Tibial artery (tissue), 4 donors: ENCODE measurements at regions not wholly inside any gene's neighbourhood (a gene's known extent, or its start where the extent isn't known, plus 50 kb on each side); places are given as distances from the start of the nearest gene placed in this dataset.

ENCODE experiments used
- DNase-seq, 2 donors: peaks; one replicate each; pipeline ENCODE4 v3.0.0-alpha.2; 2019
- H3K27ac ChIP-seq, 2 donors: fragments of 200-600 bp; sonication (generic) in 1 of 2; 1 replicate in 1 of 2; 2 replicates in 1 of 2; pipeline ENCODE4 v1.5.1; 2018 to 2019; ENCODE audit warnings: mild to moderate bottlenecking in 1 of 2
- H3K27me3 ChIP-seq, 2 donors: fragments of 200-600 bp; sonication (generic) in 1 of 2; one replicate each; pipeline versions ENCODE4 v1.5.1 to v1.6.0; 2016 to 2019
- H3K36me3 ChIP-seq, 3 donors: fragments of 200-600 bp; sonication (generic) in 2 of 3; one replicate each; pipeline ENCODE4 v1.5.1; 2016 to 2019; ENCODE audit warnings: mild to moderate bottlenecking in 2 of 3
- H3K4me1 ChIP-seq, 4 donors: fragments of 200-600 bp; sonication (generic) in 2 of 4; 1 replicate in 3 of 4; 2 replicates in 1 of 4; pipeline ENCODE4 v1.5.1; 2016 to 2019
- H3K4me3 ChIP-seq, 2 donors: fragments of 200-600 bp; sonication (generic) in 1 of 2; 1 replicate in 1 of 2; 2 replicates in 1 of 2; pipeline ENCODE4 v1.5.1; 2018 to 2019; ENCODE audit warnings: mild to moderate bottlenecking in 2 of 2
- H3K9me3 ChIP-seq, 3 donors: fragments of 200-600 bp; sonication (generic) in 1 of 3; one replicate each; pipeline ENCODE4 v1.5.1; 2016 to 2019
- intact Hi-C: fragments of 100-400 bp; cut with DNase I; formaldehyde crosslinking; loops from one replicate; pipeline ENCODE4 v1.15.0; 2023; ENCODE audit warnings: low total_unique reads
- TF ChIP-seq, protein P1 (sequence below), 2 experiments: fragments of 200-600 bp in 1 of 2; fragments of 450-650 bp in 1 of 2; IDR thresholded peaks; one replicate each; pipeline ENCODE4 v1.5.1; 2017 to 2019; ENCODE audit warnings: antibody characterized with exemption in 2 of 2, mild to moderate bottlenecking in 1 of 2, moderate library complexity in 1 of 2

GRCh38 chr10:111999205-111999914, 184.2 kb downstream of the GPAM start:
- Histone ChIP-seq H3K4me1 (peaks cover 0 to 15% (median 5%) of the 10 kb centered on the region in 4 donors), H3K27me3 (no peaks in the 10 kb centered on the region), H3K4me3 (no peak overlapping the region), H3K27ac (no peak overlapping the region), H3K9me3 (peaks cover 0 to 10% (median 0%) of the 10 kb centered on the region in 3 donors), H3K36me3 (no peaks in the 10 kb centered on the region)
- no peak for DNase-seq
- TF ChIP-seq, protein P1, sequence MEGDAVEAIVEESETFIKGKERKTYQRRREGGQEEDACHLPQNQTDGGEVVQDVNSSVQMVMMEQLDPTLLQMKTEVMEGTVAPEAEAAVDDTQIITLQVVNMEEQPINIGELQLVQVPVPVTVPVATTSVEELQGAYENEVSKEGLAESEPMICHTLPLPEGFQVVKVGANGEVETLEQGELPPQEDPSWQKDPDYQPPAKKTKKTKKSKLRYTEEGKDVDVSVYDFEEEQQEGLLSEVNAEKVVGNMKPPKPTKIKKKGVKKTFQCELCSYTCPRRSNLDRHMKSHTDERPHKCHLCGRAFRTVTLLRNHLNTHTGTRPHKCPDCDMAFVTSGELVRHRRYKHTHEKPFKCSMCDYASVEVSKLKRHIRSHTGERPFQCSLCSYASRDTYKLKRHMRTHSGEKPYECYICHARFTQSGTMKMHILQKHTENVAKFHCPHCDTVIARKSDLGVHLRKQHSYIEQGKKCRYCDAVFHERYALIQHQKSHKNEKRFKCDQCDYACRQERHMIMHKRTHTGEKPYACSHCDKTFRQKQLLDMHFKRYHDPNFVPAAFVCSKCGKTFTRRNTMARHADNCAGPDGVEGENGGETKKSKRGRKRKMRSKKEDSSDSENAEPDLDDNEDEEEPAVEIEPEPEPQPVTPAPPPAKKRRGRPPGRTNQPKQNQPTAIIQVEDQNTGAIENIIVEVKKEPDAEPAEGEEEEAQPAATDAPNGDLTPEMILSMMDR (IDR thresholded peaks at IDR 0.05), result no peak
- intact Hi-C loops, result no loop called here

DNA sequence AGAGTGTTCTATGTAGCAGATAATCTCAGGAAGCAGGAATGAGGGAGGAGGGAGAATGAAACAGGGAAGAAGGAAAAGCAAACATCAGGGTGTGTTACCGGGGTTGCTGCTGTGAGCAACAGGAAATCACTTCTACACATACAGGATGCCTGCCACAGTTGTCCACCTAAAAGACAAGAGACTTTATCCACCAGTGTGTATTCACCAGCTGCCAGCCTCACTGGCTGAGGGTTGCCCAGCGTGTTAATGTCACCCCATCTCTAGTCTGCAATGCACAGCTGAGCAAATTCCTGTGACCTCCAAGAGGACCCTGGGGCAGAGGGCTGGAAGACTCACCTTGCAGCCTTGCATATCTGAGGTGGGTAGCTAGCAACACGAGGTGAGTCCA, 183.7 kb downstream of the GPAM start:
- Histone ChIP-seq H3K4me1 (peaks cover 0 to 15% (median 5%) of the 10 kb centered on the region in 4 donors), H3K9me3 (peaks cover 0 to 5% (median 0%) of the 10 kb centered on the region in 3 donors), H3K36me3 (no peaks in the 10 kb centered on the region), H3K27ac (peak overlapping the region in 1 of 2 donors; percentile 4), H3K4me3 (no peak overlapping the region), H3K27me3 (no peaks in the 10 kb centered on the region)
- intact Hi-C loops, result no loop called here
- DNase-seq, result no peak
- TF ChIP-seq, protein P1 (IDR thresholded peaks at IDR 0.05), result no peak

GRCh38 chr10:112000466-112000865, 183.1 kb downstream of the GPAM start:
- H3K36me3 ChIP-seq, result no peaks in the 10 kb centered on the region
- no peak overlapping the region for H3K4me3 ChIP-seq
- peak; percentile 57 to 80 for DNase-seq
- intact Hi-C loops, result no loop called here
- no peaks in the 10 kb centered on the region for H3K9me3 ChIP-seq
- H3K27me3 ChIP-seq, result no peaks in the 10 kb centered on the region
- peaks cover 0 to 15% (median 5%) of the 10 kb centered on the region in 4 donors for H3K4me1 ChIP-seq
- peak overlapping the region; percentile 10 to 58 for H3K27ac ChIP-seq
- TF ChIP-seq, protein P1 (IDR thresholded peaks at IDR 0.05), result no peak

DNA sequence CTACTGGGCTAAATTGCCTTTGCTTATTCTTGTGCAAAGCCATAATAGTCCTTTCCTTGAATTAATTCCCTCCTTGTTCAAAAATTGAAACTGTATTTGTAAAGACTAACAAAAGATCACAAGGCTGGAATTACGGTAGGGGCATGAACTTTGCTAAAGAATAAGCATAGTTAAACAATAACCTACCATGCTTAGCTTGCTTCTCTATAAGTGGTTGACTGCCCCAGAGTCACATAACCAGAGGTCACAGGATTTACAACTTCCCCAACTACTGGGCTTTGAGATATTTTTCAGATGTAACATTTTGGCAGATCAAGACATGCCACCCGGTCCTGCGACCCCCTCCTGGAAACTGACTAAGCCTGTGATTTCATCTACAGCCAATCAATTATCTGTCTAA, 181.4 kb downstream of the GPAM start:
- Histone ChIP-seq H3K4me1 (peaks cover 0 to 15% (median 5%) of the 10 kb centered on the region in 4 donors), H3K4me3 (no peak overlapping the region), H3K9me3 (no peaks in the 10 kb centered on the region), H3K27ac (no peak overlapping the region), H3K36me3 (no peaks in the 10 kb centered on the region), H3K27me3 (no peaks in the 10 kb centered on the region)
- TF ChIP-seq, protein P1 (IDR thresholded peaks at IDR 0.05), result no peak
- DNase-seq, result no peak
- intact Hi-C loops, result no loop called here

GRCh38 chr10:112004075-112004474, 179.5 kb downstream of the GPAM start:
- TF ChIP-seq, protein P1 (IDR thresholded peaks at IDR 0.05), result no peak
- no peaks in the 10 kb centered on the region for H3K9me3 ChIP-seq
- intact Hi-C loops, result no loop called here

More at GRCh38 chr10:112004075-112004474, 179.5 kb downstream of the GPAM start:
- Histone ChIP-seq H3K4me1 (peaks cover 0 to 15% (median 5%) of the 10 kb centered on the region in 4 donors), H3K27ac (no peak overlapping the region), H3K36me3 (no peaks in the 10 kb centered on the region), H3K27me3 (no peaks in the 10 kb centered on the region), H3K4me3 (no peak overlapping the region)
- no peak for DNase-seq
